B cell (primary cell): ENCODE measurements at regions not wholly inside any gene's neighbourhood (a gene's known extent, or its start where the extent isn't known, plus 50 kb on each side); places are given as distances from the start of the nearest gene placed in this dataset.
"Not testable (repeated sequence)": the region's sequence is repeated elsewhere in the genome, so short reads cannot be mapped to it uniquely, and the experiment has no call there.

ENCODE experiments used
- EZH2 ChIP-seq: IDR thresholded peaks from 2 replicates; pipeline ENCODE4 v1.6.1; 2012; ENCODE audit warnings: borderline replicate concordance, low read depth, mild to moderate bottlenecking, moderate library complexity, low read length; ENCODE audit not compliant: insufficient read depth, poor library complexity, severe bottlenecking
- TF ChIP-seq, protein P1 (sequence below): fragments of 200-600 bp; IDR thresholded peaks from one replicate; pipeline ENCODE4 v1.8.0; 2022; ENCODE audit warnings: antibody characterized with exemption, mild to moderate bottlenecking

DNA sequence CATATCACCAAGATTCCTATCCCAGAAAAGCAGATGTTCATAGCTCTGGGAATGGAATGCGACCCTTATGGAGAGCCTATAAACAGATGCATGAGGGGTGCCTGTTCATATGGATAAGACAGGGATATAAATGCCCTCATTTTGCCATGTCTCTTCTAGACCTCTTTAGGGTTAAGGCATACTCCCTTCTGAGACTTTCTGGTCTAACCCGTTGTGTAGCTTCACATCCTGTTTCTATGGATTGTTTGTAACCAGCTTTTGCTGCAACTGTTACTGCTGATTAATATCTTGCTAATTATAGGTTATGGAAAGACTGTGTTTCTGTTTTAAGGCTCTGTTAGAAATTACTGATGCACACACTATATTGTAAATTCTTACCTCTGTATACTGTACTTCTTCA is 193.5 kb upstream of the ALG10B start:
- TF ChIP-seq, protein P1, sequence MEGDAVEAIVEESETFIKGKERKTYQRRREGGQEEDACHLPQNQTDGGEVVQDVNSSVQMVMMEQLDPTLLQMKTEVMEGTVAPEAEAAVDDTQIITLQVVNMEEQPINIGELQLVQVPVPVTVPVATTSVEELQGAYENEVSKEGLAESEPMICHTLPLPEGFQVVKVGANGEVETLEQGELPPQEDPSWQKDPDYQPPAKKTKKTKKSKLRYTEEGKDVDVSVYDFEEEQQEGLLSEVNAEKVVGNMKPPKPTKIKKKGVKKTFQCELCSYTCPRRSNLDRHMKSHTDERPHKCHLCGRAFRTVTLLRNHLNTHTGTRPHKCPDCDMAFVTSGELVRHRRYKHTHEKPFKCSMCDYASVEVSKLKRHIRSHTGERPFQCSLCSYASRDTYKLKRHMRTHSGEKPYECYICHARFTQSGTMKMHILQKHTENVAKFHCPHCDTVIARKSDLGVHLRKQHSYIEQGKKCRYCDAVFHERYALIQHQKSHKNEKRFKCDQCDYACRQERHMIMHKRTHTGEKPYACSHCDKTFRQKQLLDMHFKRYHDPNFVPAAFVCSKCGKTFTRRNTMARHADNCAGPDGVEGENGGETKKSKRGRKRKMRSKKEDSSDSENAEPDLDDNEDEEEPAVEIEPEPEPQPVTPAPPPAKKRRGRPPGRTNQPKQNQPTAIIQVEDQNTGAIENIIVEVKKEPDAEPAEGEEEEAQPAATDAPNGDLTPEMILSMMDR = not testable (repeated sequence)
- not testable (repeated sequence) for TF ChIP-seq EZH2
